Testis (tissue), 2 donors: ENCODE measurements at regions not wholly inside any gene's neighbourhood (a gene's known extent, or its start where the extent isn't known, plus 50 kb on each side); places are given as distances from the start of the nearest gene placed in this dataset.

ENCODE experiments used
- DNase-seq: peaks from one replicate; pipeline ENCODE4 v3.0.0-alpha.2; 2019
- H3K27ac ChIP-seq, 2 donors: fragments of 200-600 bp; sonication (generic); one replicate each; pipeline ENCODE4 v1.5.1; 2019
- H3K27me3 ChIP-seq: fragments of 200-600 bp; sonication (generic); one replicate; pipeline ENCODE4 v1.5.1; 2019
- H3K36me3 ChIP-seq: fragments of 200-600 bp; sonication (generic); one replicate; pipeline ENCODE4 v1.5.1; 2017; ENCODE audit warnings: low read depth; ENCODE audit errors: missing control alignments
- H3K4me1 ChIP-seq: fragments of 200-600 bp; sonication (generic); one replicate; pipeline ENCODE4 v1.5.1; 2019
- H3K4me3 ChIP-seq, 2 donors: fragments of 200-600 bp; sonication (generic); one replicate each; pipeline ENCODE4 v1.5.1; 2017 to 2019
- H3K9me3 ChIP-seq: fragments of 200-600 bp; sonication (generic); one replicate; pipeline ENCODE4 v1.5.1; 2017
- CTCF ChIP-seq, 3 experiments: fragments of 450-650 bp in 2 of 3; fragments of 200-600 bp in 1 of 3; sonication (generic) in 1 of 3; IDR thresholded peaks; one replicate each; pipeline ENCODE4 v1.5.1; 2016 to 2019; ENCODE audit warnings: antibody characterized with exemption in 3 of 3, mild to moderate bottlenecking in 2 of 3, moderate library complexity in 1 of 3
- POLR2A ChIP-seq: fragments of 450-650 bp; IDR thresholded peaks from one replicate; pipeline ENCODE4 v1.6.1; 2017; ENCODE audit warnings: antibody characterized with exemption, mild to moderate bottlenecking, moderate library complexity
- WGBS, 2 donors: methylation state at CpG; one replicate each; pipeline ENCODE4 v1.1.5; 2018; 5-methylcytosine and 5-hydroxymethylcytosine counted together
- intact Hi-C: fragments of 100-400 bp; cut with DNase I; formaldehyde crosslinking; loops from one replicate; pipeline ENCODE4 v1.15.1; 2023; ENCODE audit warnings: low total_unique reads

- 98 to 99% methylated on average over 7 of the region's 7 CpGs for WGBS, 2 donors
- H3K9me3 ChIP-seq = no peaks in the 10 kb centered on the region
- intact Hi-C loops = no loop called here
Observed at GRCh38 chr5:98268162-98268860, 505.2 kb upstream of the RGMB start.

GRCh38 chr5:98275980-98276379 is 497.5 kb upstream of the RGMB start:
- Histone ChIP-seq H3K27me3 (no peaks in the 10 kb centered on the region), H3K36me3 (no peaks in the 10 kb centered on the region), H3K4me3 (no peak overlapping the region), H3K27ac (no peak overlapping the region), H3K4me1 (no peaks in the 10 kb centered on the region), H3K9me3 (no peaks in the 10 kb centered on the region)
- intact Hi-C loops = no loop called here
- no peak for TF ChIP-seq POLR2A
- no peak for TF ChIP-seq CTCF (IDR thresholded peaks at IDR 0.05)
- no peak for DNase-seq
- WGBS, 2 donors = 79 to 81% methylated on average over 1 of the region's 1 CpG

More at GRCh38 chr5:98268162-98268860, 505.2 kb upstream of the RGMB start:
- H3K36me3 ChIP-seq = no peaks in the 10 kb centered on the region
- H3K27ac ChIP-seq = no peak overlapping the region
- no peak overlapping the region for H3K4me3 ChIP-seq
- no peaks in the 10 kb centered on the region for H3K4me1 ChIP-seq
- H3K27me3 ChIP-seq = no peaks in the 10 kb centered on the region
- no peak for DNase-seq
- no peak for TF ChIP-seq POLR2A
- TF ChIP-seq CTCF (IDR thresholded peaks at IDR 0.05) = no peak

GRCh38 chr5:98282521-98282920 is 490.9 kb upstream of the RGMB start:
- Histone ChIP-seq H3K36me3 (no peaks in the 10 kb centered on the region), H3K4me3 (no peak overlapping the region), H3K27ac (no peak overlapping the region), H3K9me3 (no peaks in the 10 kb centered on the region), H3K27me3 (no peaks in the 10 kb centered on the region), H3K4me1 (no peaks in the 10 kb centered on the region)
- no peak for DNase-seq
- intact Hi-C loops = no loop called here
- 57 to 65% methylated on average over 1 of the region's 1 CpG for WGBS, 2 donors
- TF ChIP-seq POLR2A (no peak), CTCF (IDR thresholded peaks at IDR 0.05) (no peak)

- Histone ChIP-seq H3K36me3 (no peaks in the 10 kb centered on the region), H3K27me3 (no peaks in the 10 kb centered on the region), H3K4me3 (no peak overlapping the region), H3K4me1 (peaks cover 7% of the 10 kb centered on the region), H3K27ac (no peak overlapping the region), H3K9me3 (no peaks in the 10 kb centered on the region)
- DNase-seq = no peak
- TF ChIP-seq POLR2A (no peak), CTCF (IDR thresholded peaks at IDR 0.05) (no peak)
- WGBS, 2 donors = 89 to 94% methylated on average over 3 of the region's 3 CpGs
- intact Hi-C loops = no loop called here
Observed at GRCh38 chr5:98292496-98292895, 481.0 kb upstream of the RGMB start.

GRCh38 chr5:98296426-98296825 is 477.0 kb upstream of the RGMB start:
- no peak overlapping the region for H3K4me3 ChIP-seq
- DNase-seq = no peak
- no peaks in the 10 kb centered on the region for H3K36me3 ChIP-seq
- no peaks in the 10 kb centered on the region for H3K4me1 ChIP-seq
- no peak overlapping the region for H3K27ac ChIP-seq
- H3K27me3 ChIP-seq = no peaks in the 10 kb centered on the region
- intact Hi-C loops = no loop called here
- TF ChIP-seq CTCF (IDR thresholded peaks at IDR 0.05) (no peak), POLR2A (no peak)
- WGBS, 2 donors = 86% methylated on average over 3 of the region's 3 CpGs
- H3K9me3 ChIP-seq = no peaks in the 10 kb centered on the region
